GM12878 (cell line): ENCODE measurements at regions not wholly inside any gene's neighbourhood (a gene's known extent, or its start where the extent isn't known, plus 50 kb on each side); places are given as distances from the start of the nearest gene placed in this dataset.

ENCODE experiments used
- CBX5 ChIP-seq: sonication (generic); IDR thresholded peaks from 2 replicates; pipeline ENCODE4 v1.6.1; 2016; ENCODE audit warnings: low read depth, moderate library complexity, mild to moderate bottlenecking, inconsistent platforms
- CEBPB ChIP-seq, 2 experiments: fragments of 150-350 bp in 1 of 2; IDR thresholded peaks; 2 replicates each; pipeline ENCODE4 v1.6.1; 2012 to 2014; ENCODE audit warnings: low read depth in 2 of 2, low read length in 2 of 2, borderline replicate concordance in 1 of 2, inconsistent platforms in 1 of 2
- CREM ChIP-seq: IDR thresholded peaks from 2 replicates; pipeline ENCODE4 v1.6.1; 2014; ENCODE audit warnings: antibody characterized with exemption, low read depth
- FOXM1 ChIP-seq: IDR thresholded peaks from 2 replicates; pipeline ENCODE4 v1.6.1; 2012; ENCODE audit warnings: low read depth, mild to moderate bottlenecking, inconsistent platforms, low read length, moderate library complexity
- JUNB ChIP-seq: IDR thresholded peaks from 2 replicates; pipeline ENCODE4 v1.6.1; 2016; ENCODE audit warnings: antibody characterized with exemption, mild to moderate bottlenecking
- MEF2A ChIP-seq: IDR thresholded peaks from 2 replicates; pipeline ENCODE4 v1.6.1; 2011; ENCODE audit warnings: low read depth, mild to moderate bottlenecking, low read length, moderate library complexity; ENCODE audit not compliant: insufficient read depth
- MEF2B ChIP-seq: fragments of 450-650 bp; IDR thresholded peaks from 2 replicates; pipeline ENCODE4 v1.6.1; 2018; ENCODE audit warnings: mild to moderate bottlenecking, moderate library complexity; ENCODE audit not compliant: partially characterized antibody, poor library complexity, severe bottlenecking
- MTA2 ChIP-seq: fragments of 450-650 bp; IDR thresholded peaks from 2 replicates; pipeline ENCODE4 v1.6.1; 2016; ENCODE audit warnings: low read depth, mild to moderate bottlenecking, moderate library complexity
- REST ChIP-seq: IDR thresholded peaks from 2 replicates; pipeline ENCODE4 v1.6.1; 2012; ENCODE audit warnings: mild to moderate bottlenecking, low read depth, low read length
- RUNX3 ChIP-seq: IDR thresholded peaks from 2 replicates; pipeline ENCODE4 v1.6.1; 2012; ENCODE audit warnings: low read length, inconsistent platforms
- TF ChIP-seq, protein P1 (sequence below): fragments of 450-650 bp; IDR thresholded peaks from 2 replicates; pipeline ENCODE4 v1.6.1; 2016; ENCODE audit warnings: mild to moderate bottlenecking

- no peak for TF ChIP-seq REST
- peak; percentile 42 for TF ChIP-seq MEF2B
- TF ChIP-seq, protein P1, sequence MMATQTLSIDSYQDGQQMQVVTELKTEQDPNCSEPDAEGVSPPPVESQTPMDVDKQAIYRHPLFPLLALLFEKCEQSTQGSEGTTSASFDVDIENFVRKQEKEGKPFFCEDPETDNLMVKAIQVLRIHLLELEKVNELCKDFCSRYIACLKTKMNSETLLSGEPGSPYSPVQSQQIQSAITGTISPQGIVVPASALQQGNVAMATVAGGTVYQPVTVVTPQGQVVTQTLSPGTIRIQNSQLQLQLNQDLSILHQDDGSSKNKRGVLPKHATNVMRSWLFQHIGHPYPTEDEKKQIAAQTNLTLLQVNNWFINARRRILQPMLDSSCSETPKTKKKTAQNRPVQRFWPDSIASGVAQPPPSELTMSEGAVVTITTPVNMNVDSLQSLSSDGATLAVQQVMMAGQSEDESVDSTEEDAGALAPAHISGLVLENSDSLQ = no peak
- TF ChIP-seq CEBPB (IDR thresholded peaks at IDR 0.05; ENCODE audit: borderline replicate concordance in 1 of 2, low read depth in 2 of 2, low read length in 2 of 2) = peak in 1 of 2 experiments; percentile 71; a peak in 1 of 4 replicates
- 0 out of 2 replicates have a peak, but pooled peaks have one; percentile 9 for TF ChIP-seq CBX5
- peak; percentile 30; the same call in 1 of the 2 replicates for TF ChIP-seq FOXM1
- no peak for TF ChIP-seq MTA2
- TF ChIP-seq JUNB = peak; percentile 54
- peak; percentile 7; the same call in 1 of the 2 replicates for TF ChIP-seq RUNX3
- TF ChIP-seq CREM = peak; percentile 6; the same call in 1 of the 2 replicates
- TF ChIP-seq MEF2A = peak; percentile 80
These were observed 224.9 kb upstream of the TMEM229A start (continued) for GRCh38 chr7:124257638-124258308.
